ENCODE measurements at regions not wholly inside any gene's neighbourhood (a gene's known extent, or its start where the extent isn't known, plus 50 kb on each side); places are given as distances from the start of the nearest gene placed in this dataset.

DNA sequence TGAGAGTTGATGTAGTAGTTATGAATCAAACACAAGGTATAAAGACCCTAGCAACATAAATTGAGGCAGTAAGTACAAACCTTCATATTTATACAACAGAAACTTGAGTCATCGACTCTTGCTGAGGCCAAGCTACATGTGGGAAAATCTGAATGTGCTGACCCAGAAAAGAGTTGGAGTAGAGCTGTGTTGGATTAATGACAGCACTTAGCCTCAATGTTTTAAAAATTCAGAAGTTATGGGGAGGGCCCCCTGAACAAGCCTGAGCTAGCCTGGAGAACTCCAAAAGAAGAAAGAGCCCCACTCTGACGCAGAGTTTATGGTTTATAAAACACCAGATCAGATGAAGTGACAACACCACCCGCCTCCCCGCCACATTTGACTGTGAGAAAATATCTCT, 100.0 kb downstream of the DUSP6 start:
- TF ChIP-seq SUZ12 (IDR thresholded peaks at IDR 0.05; ENCODE audit: extremely low read depth, insufficient read depth, insufficient read length): no peak
- TF ChIP-seq ZNF274 (IDR thresholded peaks at IDR 0.05; ENCODE audit: low read depth, low read length): no peak
